Endothelial cell of umbilical vein (primary cell): ENCODE measurements at regions not wholly inside any gene's neighbourhood (a gene's known extent, or its start where the extent isn't known, plus 50 kb on each side); places are given as distances from the start of the nearest gene placed in this dataset.

ENCODE experiments used
- CTCF ChIP-seq, 2 donors: IDR thresholded peaks; 1 replicate in 1 of 2; 2 replicates in 1 of 2; pipeline ENCODE4 v1.5.1; 2011; ENCODE audit warnings: low read length in 2 of 2, mild to moderate bottlenecking in 2 of 2, moderate library complexity in 2 of 2, control low read depth in 1 of 2, inconsistent platforms in 1 of 2, low read depth in 1 of 2; ENCODE audit not compliant: insufficient read depth in 1 of 2; ENCODE audit errors: extremely low read depth in 1 of 2
- EZH2 ChIP-seq: IDR thresholded peaks from 2 replicates; pipeline ENCODE4 v1.6.1; 2012; ENCODE audit warnings: borderline replicate concordance, low read depth, mild to moderate bottlenecking, moderate library complexity, low read length, inconsistent platforms; ENCODE audit not compliant: severe bottlenecking
- FOS ChIP-seq: IDR thresholded peaks from 2 replicates; pipeline ENCODE4 v1.6.1; 2011; ENCODE audit warnings: mild to moderate bottlenecking, low read length, moderate library complexity, borderline replicate concordance; ENCODE audit not compliant: insufficient read depth
- GATA2 ChIP-seq: IDR thresholded peaks from 2 replicates; pipeline ENCODE4 v1.7.0; 2011; ENCODE audit warnings: low read depth, mild to moderate bottlenecking, moderate library complexity, mixed read lengths, low read length; ENCODE audit not compliant: insufficient read length, insufficient read depth
- JUN ChIP-seq: IDR thresholded peaks from 2 replicates; pipeline ENCODE4 v1.6.1; 2011; ENCODE audit warnings: borderline replicate concordance, low read depth; ENCODE audit not compliant: insufficient read length, insufficient read depth
- MYC ChIP-seq: IDR thresholded peaks from one replicate; pipeline ENCODE4 v1.6.1; 2011; ENCODE audit warnings: mild to moderate bottlenecking, low read depth, low read length
- POLR2A ChIP-seq: IDR thresholded peaks from 2 replicates; pipeline ENCODE4 v1.6.1; 2012; ENCODE audit warnings: low read depth, mild to moderate bottlenecking, control low read depth, low read length
- POLR2AphosphoS5 ChIP-seq: IDR thresholded peaks from 2 replicates; pipeline ENCODE4 v1.6.1; 2012; ENCODE audit warnings: low read depth, mild to moderate bottlenecking, control low read depth, low read length, moderate library complexity; ENCODE audit not compliant: insufficient read depth
- TF ChIP-seq, protein P1 (sequence below): IDR thresholded peaks from 2 replicates; pipeline ENCODE4 v1.6.1; 2011; ENCODE audit not compliant: insufficient read depth, insufficient read length

- TF ChIP-seq CTCF (IDR thresholded peaks at IDR 0.05; ENCODE audit: extremely low read depth in 1 of 2, insufficient read depth in 1 of 2, low read depth in 1 of 2, low read length in 2 of 2): no peak
- no peak for TF ChIP-seq POLR2A
- no peak for TF ChIP-seq POLR2AphosphoS5
- no peak for TF ChIP-seq EZH2
- no peak for TF ChIP-seq FOS
- TF ChIP-seq, protein P1, sequence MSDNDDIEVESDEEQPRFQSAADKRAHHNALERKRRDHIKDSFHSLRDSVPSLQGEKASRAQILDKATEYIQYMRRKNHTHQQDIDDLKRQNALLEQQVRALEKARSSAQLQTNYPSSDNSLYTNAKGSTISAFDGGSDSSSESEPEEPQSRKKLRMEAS: no peak
- no peak for TF ChIP-seq GATA2
- no peak for TF ChIP-seq JUN
- no peak for TF ChIP-seq MYC
These were observed 420.1 kb downstream of the PREX1 start for GRCh38 chr20:48407710-48408109.
